Retinal pigment epithelial cell (primary cell): ENCODE measurements at regions not wholly inside any gene's neighbourhood (a gene's known extent, or its start where the extent isn't known, plus 50 kb on each side); places are given as distances from the start of the nearest gene placed in this dataset.
"Not testable (repeated sequence)": the region's sequence is repeated elsewhere in the genome, so short reads cannot be mapped to it uniquely, and the experiment has no call there.

Experiments used
- DNase-seq: peaks from one replicate; pipeline ENCODE4 v3.0.0-alpha.2; 2010; ENCODE audit warnings: low read depth
- H3K4me3 ChIP-seq: 2 replicates; pipeline ENCODE4 v1.5.1; 2011; ENCODE audit warnings: mild to moderate bottlenecking, low read length, control low read depth, moderate library complexity
- TF ChIP-seq, protein P1 (sequence below): conservative IDR thresholded peaks from 2 replicates; pipeline ENCODE4 v1.5.1; 2011; ENCODE audit warnings: low read depth, low read length, control low read depth, inconsistent platforms

DNA sequence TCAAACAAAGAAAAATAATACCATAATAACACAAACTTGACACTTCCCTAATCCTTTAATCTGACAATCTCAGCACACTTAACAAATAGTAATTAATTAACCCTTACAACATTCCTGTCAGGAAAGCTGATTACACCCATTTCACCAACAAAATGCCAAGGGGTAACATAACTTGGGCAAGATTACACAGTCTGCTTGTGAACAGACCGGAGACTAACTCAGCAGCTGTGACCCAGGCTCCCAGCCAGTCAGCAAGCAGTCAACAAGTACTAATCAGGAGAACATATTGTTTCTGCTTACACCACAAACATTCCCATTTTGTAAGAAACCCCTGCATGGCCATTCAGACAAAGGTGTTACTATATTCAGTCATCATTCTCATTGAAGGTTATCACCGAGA, 592.5 kb upstream of the FLRT2 start:
- TF ChIP-seq, protein P1, sequence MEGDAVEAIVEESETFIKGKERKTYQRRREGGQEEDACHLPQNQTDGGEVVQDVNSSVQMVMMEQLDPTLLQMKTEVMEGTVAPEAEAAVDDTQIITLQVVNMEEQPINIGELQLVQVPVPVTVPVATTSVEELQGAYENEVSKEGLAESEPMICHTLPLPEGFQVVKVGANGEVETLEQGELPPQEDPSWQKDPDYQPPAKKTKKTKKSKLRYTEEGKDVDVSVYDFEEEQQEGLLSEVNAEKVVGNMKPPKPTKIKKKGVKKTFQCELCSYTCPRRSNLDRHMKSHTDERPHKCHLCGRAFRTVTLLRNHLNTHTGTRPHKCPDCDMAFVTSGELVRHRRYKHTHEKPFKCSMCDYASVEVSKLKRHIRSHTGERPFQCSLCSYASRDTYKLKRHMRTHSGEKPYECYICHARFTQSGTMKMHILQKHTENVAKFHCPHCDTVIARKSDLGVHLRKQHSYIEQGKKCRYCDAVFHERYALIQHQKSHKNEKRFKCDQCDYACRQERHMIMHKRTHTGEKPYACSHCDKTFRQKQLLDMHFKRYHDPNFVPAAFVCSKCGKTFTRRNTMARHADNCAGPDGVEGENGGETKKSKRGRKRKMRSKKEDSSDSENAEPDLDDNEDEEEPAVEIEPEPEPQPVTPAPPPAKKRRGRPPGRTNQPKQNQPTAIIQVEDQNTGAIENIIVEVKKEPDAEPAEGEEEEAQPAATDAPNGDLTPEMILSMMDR = no peak
- DNase-seq = peak; percentile 83
- no peak overlapping the region for H3K4me3 ChIP-seq

DNA sequence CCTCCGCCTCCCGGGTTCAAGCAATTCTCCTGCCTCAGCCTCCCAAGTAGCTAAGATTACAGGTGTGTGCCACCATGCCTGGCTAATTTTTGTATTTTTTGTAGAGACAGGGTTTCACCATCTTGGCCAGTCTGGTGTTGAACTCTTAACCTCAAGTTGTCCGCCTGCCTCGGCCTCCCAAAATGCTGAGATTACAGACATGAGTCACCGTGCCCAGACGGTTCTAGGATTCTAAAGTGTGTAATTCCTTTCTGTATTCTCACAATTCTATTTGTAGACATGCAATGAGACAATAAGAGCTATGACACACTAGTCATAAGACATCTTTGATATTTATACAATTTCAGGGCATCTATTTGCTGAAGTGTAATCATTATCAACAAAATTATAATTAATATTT, 585.0 kb upstream of the FLRT2 start:
- peak; percentile 2 for DNase-seq
- H3K4me3 ChIP-seq = not testable (repeated sequence)

DNA sequence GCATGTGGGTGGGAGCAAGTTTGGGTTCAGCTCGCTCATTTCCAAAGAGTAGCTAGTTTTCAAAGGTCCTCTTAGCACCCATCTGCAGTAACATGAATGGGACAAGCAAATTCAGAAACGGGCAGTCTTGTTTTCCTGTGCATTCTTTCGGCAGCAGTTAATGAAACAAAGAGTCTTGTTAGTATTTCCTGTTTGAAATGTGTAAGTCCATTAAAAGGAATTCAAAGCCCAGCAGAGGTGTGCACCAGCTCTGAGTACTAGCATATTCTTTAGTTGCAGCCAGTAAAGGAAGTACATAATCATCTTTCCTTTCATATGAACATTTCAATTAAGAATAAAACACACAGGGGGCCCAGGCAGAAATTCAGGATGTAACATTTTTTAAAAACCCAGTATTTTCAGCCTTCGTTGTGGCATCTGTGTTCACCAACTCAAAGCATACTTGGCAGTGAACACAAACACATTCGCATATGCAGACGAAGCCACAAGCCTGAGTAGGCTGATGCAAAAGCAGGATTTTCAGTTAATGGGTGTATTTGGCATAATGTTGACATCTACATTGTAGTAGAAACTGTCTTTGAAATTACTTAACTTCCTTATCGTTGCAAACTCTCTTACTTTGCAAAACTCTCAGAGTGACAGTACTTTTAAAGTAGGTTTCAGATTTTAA, 570.0 kb upstream of the FLRT2 start:
- no peak overlapping the region for H3K4me3 ChIP-seq
- TF ChIP-seq, protein P1 = no peak
- DNase-seq = no peak

DNA sequence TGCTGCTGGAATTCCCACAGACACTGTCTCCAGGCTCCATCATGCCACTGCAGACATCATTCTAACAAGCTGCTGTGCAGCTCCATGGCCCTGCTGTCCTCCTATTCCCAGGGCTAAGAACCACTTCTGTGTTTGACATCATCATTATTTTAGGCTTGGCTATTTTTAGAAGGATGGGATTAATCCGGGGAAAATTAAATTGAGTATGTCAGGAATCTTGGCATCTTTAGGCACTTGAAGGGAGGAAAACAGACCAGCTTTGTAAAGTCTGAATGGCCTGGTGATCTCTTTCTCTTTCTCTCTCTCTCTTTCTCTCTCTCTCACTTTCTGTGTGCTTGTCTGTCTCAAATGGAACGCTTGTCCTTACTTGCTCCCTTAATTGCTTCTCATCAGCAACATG, 568.3 kb upstream of the FLRT2 start:
- H3K4me3 ChIP-seq = no peak overlapping the region
- TF ChIP-seq, protein P1 = no peak
- DNase-seq = peak; percentile 11

DNA sequence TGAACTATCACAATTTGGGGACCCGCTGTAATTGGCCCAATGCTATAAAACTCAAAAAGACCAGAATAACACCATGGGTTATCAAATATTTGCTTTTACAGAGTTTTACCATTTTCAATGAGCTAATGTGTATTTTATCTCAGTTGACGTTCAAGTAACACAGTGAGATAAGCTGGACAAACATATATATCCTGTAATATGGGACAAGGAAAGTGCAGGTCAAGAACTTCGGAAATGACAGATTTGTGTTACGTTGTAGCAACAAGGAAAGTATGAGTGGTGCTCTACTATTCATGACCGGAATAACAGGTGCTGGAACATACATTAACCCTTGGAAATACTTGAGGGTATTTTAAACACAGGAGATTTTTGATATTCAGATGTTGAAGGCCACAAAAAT, 566.4 kb upstream of the FLRT2 start:
- DNase-seq = no peak
- H3K4me3 ChIP-seq = no peak overlapping the region
- TF ChIP-seq, protein P1 = no peak

DNA sequence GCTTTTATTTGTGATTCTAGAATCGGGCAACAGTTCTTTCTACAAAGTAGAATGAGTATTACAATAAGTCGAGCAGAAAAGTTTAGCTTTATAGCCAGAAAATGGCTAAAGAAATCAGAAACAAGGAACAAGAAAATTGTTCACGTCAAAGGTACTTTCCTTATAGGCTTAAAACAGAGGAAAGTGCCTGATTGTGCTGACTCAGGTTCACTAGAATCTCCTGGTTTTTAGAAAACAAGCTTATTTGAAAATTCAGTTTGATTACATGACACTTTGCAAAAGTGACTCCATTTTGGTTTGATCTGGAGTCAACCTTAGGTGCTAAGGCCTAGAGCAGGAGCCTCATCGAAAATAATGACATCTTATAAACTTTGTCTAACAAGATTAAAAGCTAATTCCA, 564.7 kb upstream of the FLRT2 start:
- TF ChIP-seq, protein P1 = no peak
- no peak for DNase-seq
- no peak overlapping the region for H3K4me3 ChIP-seq

DNA sequence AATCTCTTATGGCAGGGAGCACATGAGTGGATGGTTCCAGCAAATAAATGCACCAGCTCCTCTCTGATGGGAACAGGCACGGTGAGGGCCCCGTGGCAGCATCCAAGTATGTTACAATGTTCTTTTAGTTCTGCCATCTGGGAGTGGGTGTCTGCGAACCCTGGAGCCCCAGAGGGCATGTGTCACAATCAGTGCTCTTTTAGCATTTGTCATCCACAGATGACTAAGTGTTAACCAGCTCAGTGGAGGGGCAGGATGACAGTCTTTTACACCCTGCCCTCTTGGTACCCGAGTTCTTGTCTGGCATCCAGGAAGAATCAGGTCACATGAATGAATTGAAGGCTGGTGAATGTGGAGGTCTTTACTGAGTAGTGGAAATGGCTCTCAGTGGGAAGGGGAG, 560.4 kb upstream of the FLRT2 start:
- H3K4me3 ChIP-seq = no peak overlapping the region
- DNase-seq = no peak
- TF ChIP-seq, protein P1 = no peak
